ENCODE measurements at regions not wholly inside any gene's neighbourhood (a gene's known extent, or its start where the extent isn't known, plus 50 kb on each side); places are given as distances from the start of the nearest gene placed in this dataset.

GRCh38 chr14:66360366-66360926, 125.7 kb upstream of the CCDC196 start:
- H3K27me3 Mint-ChIP-seq (ENCODE audit: insufficient read depth, unreplicated experiment): no peaks in the 10 kb centered on the region
- TF ChIP-seq, protein P1, sequence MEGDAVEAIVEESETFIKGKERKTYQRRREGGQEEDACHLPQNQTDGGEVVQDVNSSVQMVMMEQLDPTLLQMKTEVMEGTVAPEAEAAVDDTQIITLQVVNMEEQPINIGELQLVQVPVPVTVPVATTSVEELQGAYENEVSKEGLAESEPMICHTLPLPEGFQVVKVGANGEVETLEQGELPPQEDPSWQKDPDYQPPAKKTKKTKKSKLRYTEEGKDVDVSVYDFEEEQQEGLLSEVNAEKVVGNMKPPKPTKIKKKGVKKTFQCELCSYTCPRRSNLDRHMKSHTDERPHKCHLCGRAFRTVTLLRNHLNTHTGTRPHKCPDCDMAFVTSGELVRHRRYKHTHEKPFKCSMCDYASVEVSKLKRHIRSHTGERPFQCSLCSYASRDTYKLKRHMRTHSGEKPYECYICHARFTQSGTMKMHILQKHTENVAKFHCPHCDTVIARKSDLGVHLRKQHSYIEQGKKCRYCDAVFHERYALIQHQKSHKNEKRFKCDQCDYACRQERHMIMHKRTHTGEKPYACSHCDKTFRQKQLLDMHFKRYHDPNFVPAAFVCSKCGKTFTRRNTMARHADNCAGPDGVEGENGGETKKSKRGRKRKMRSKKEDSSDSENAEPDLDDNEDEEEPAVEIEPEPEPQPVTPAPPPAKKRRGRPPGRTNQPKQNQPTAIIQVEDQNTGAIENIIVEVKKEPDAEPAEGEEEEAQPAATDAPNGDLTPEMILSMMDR (IDR thresholded peaks at IDR 0.05; ENCODE audit: unreplicated experiment): no peak
- no peak overlapping the region for H3K4me3 Mint-ChIP-seq (ENCODE audit: unreplicated experiment)
- BruUV-seq (replicated peaks): no TSS peak
- CTCF ChIA-PET: interaction anchor here (0.6 to 6.5 kb wide), 29 partner anchors 8 to 1388 kb away, joined by 3 to 103 read pairs (median 6); partner anchors contain the start of genes ATP6V1D and EIF2S1
- intact Hi-C loops (cut with micrococcal nuclease): loop anchor here (10.0 kb wide), 1 partner anchor 754 kb away; no protein-coding TSS in a partner anchor
- no peaks in the 10 kb centered on the region for H3K36me3 Mint-ChIP-seq (ENCODE audit: insufficient read depth, unreplicated experiment)
- DNase-seq (ENCODE audit: unreplicated experiment): no peak
- H3K4me1 Mint-ChIP-seq (ENCODE audit: insufficient read depth, unreplicated experiment): no peaks in the 10 kb centered on the region
- POLR2A ChIA-PET: interaction anchor here (0.6 kb wide), 1 partner anchor 86 kb away, joined by 3 read pairs; no protein-coding TSS in a partner anchor
- no peaks in the 10 kb centered on the region for H3K9me3 Mint-ChIP-seq (ENCODE audit: unreplicated experiment)
- H3K27ac Mint-ChIP-seq (ENCODE audit: low read depth, unreplicated experiment): no peak overlapping the region

DNA sequence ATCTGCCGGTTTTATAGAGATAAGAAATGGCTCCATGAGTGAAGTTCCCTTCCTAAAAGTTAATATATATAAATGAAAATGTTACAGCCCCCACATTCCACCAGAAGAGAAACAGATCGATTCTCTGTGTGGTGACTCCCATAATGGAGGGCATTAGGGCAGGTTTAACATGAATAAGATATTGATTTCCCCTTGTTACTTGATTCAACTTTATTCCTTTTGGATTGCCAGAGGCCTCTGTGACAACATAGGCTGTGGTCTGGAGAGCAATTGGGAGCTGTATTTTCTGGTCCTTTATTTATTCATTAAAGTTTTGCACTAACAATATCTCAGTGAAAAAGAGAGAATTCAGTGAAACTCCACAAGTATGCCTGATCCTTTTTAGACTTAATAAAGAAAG, 125.2 kb upstream of the CCDC196 start:
- no peaks in the 10 kb centered on the region for H3K9me3 Mint-ChIP-seq (ENCODE audit: unreplicated experiment)
- intact Hi-C loops (cut with micrococcal nuclease): loop anchor here (10.0 kb wide), 1 partner anchor 754 kb away; no protein-coding TSS in a partner anchor
- no TSS peak for BruUV-seq (replicated peaks)
- no peaks in the 10 kb centered on the region for H3K4me1 Mint-ChIP-seq (ENCODE audit: insufficient read depth, unreplicated experiment)
- CTCF ChIA-PET: interaction anchor here (0.5 to 6.5 kb wide), 9 partner anchors 16 to 999 kb away, joined by 3 to 103 read pairs (median 5); partner anchors contain the start of genes ATP6V1D and EIF2S1
- no peaks in the 10 kb centered on the region for H3K27me3 Mint-ChIP-seq (ENCODE audit: insufficient read depth, unreplicated experiment)
- POLR2A ChIA-PET: interaction anchor here (0.6 kb wide), 1 partner anchor 86 kb away, joined by 3 read pairs; no protein-coding TSS in a partner anchor
- TF ChIP-seq, protein P1 (IDR thresholded peaks at IDR 0.05; ENCODE audit: unreplicated experiment): no peak
- H3K36me3 Mint-ChIP-seq (ENCODE audit: insufficient read depth, unreplicated experiment): no peaks in the 10 kb centered on the region
- no peak overlapping the region for H3K27ac Mint-ChIP-seq (ENCODE audit: low read depth, unreplicated experiment)
- DNase-seq (ENCODE audit: unreplicated experiment): no peak
- H3K4me3 Mint-ChIP-seq (ENCODE audit: unreplicated experiment): no peak overlapping the region

DNA sequence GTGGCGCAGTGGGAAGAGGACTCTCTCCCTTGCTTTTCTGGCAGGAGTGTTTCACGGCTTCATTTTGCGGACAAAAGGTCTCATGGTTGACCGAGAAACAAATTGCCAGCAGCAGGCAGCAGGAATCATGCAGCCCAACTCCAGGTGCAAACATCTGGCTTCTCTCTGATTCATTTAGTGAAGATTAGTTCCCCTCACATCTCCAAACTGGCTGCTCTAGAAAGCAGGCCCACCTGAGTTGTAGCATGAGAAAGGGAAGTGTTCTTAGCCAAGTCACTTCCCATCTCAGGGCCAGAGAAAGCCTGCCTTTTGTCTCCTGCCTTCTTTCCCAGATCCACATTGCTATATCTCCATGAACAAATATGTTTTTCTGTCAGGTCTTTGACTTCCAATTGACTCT, 120.8 kb upstream of the CCDC196 start:
- TF ChIP-seq, protein P1 (IDR thresholded peaks at IDR 0.05; ENCODE audit: unreplicated experiment): no peak
- CTCF ChIA-PET: no interaction called here
- H3K4me3 Mint-ChIP-seq (ENCODE audit: unreplicated experiment): no peak overlapping the region
- no TSS peak for BruUV-seq (replicated peaks)
- no peaks in the 10 kb centered on the region for H3K9me3 Mint-ChIP-seq (ENCODE audit: unreplicated experiment)
- no peak overlapping the region for H3K27ac Mint-ChIP-seq (ENCODE audit: low read depth, unreplicated experiment)
- intact Hi-C loops (cut with micrococcal nuclease): loop anchor here (10.0 kb wide), 1 partner anchor 749 kb away; no protein-coding TSS in a partner anchor
- POLR2A ChIA-PET: no interaction called here
- H3K4me1 Mint-ChIP-seq (ENCODE audit: insufficient read depth, unreplicated experiment): no peaks in the 10 kb centered on the region
- H3K36me3 Mint-ChIP-seq (ENCODE audit: insufficient read depth, unreplicated experiment): no peaks in the 10 kb centered on the region
- no peak for DNase-seq (ENCODE audit: unreplicated experiment)
- H3K27me3 Mint-ChIP-seq (ENCODE audit: insufficient read depth, unreplicated experiment): no peaks in the 10 kb centered on the region

- Mint-ChIP-seq H3K4me3 (ENCODE audit: unreplicated experiment) (no peak overlapping the region), H3K36me3 (ENCODE audit: insufficient read depth, unreplicated experiment) (no peaks in the 10 kb centered on the region), H3K27ac (ENCODE audit: low read depth, unreplicated experiment) (no peak overlapping the region), H3K9me3 (ENCODE audit: unreplicated experiment) (no peaks in the 10 kb centered on the region), H3K4me1 (ENCODE audit: insufficient read depth, unreplicated experiment) (no peaks in the 10 kb centered on the region), H3K27me3 (ENCODE audit: insufficient read depth, unreplicated experiment) (no peaks in the 10 kb centered on the region)
- ChIA-PET CTCF (interaction anchor here (1.8 to 4.3 kb wide), 2 partner anchors 10 to 34 kb away, joined by 14 to 37 read pairs; no protein-coding TSS in a partner anchor), POLR2A (interaction anchor here (1.2 kb wide), 1 partner anchor 10 kb away, joined by 5 read pairs; no protein-coding TSS in a partner anchor)
- BruUV-seq (replicated peaks): no TSS peak
- TF ChIP-seq, protein P1 (IDR thresholded peaks at IDR 0.05; ENCODE audit: unreplicated experiment): no peak
- intact Hi-C loops (cut with micrococcal nuclease): loop anchor here (10.0 kb wide), 1 partner anchor 746 kb away; no protein-coding TSS in a partner anchor
- no peak for DNase-seq (ENCODE audit: unreplicated experiment)
Observed at GRCh38 chr14:66369157-66369697, 116.9 kb upstream of the CCDC196 start.

Measured in MCF 10A (cell line).